Endodermal cell (in vitro differentiated cells): ENCODE measurements at regions not wholly inside any gene's neighbourhood (a gene's known extent, or its start where the extent isn't known, plus 50 kb on each side); places are given as distances from the start of the nearest gene placed in this dataset.
"Not testable (repeated sequence)": the region's sequence is repeated elsewhere in the genome, so short reads cannot be mapped to it uniquely, and the experiment has no call there.

Experiments
- DNase-seq: peaks from one replicate; pipeline ENCODE4 v3.0.0-alpha.2; 2017
- H3K27ac ChIP-seq: 2 replicates; pipeline ENCODE4 v1.5.1; 2013; ENCODE audit warnings: mild to moderate bottlenecking, low read depth, low read length, moderate library complexity
- H3K27me3 ChIP-seq: 2 replicates; pipeline ENCODE4 v1.6.1; 2013; ENCODE audit warnings: mild to moderate bottlenecking, low read length, moderate library complexity; ENCODE audit not compliant: insufficient read depth, control insufficient read depth, poor library complexity, severe bottlenecking
- H3K36me3 ChIP-seq: 2 replicates; pipeline ENCODE4 v1.7.0; 2013; ENCODE audit warnings: mild to moderate bottlenecking, low read length, moderate library complexity; ENCODE audit not compliant: control insufficient read depth, insufficient read depth
- H3K4me1 ChIP-seq: one replicate; pipeline ENCODE4 v1.7.0; 2013; ENCODE audit warnings: low read length; ENCODE audit not compliant: control insufficient read depth, insufficient read depth
- H3K4me3 ChIP-seq: 2 replicates; pipeline ENCODE4 v1.5.1; 2013; ENCODE audit warnings: mild to moderate bottlenecking, low read length, moderate library complexity
- H3K9ac ChIP-seq: 2 replicates; pipeline ENCODE4 v1.6.1; 2013; ENCODE audit warnings: mild to moderate bottlenecking, low read length, moderate library complexity; ENCODE audit not compliant: poor library complexity, severe bottlenecking; ENCODE audit errors: extremely low read depth
- H3K9me3 ChIP-seq: 2 replicates; pipeline ENCODE4 v1.6.1; 2013; ENCODE audit warnings: mild to moderate bottlenecking, low read length, moderate library complexity; ENCODE audit not compliant: control insufficient read depth
- H3K27ac Mint-ChIP-seq: 2 replicates; pipeline ENCODE4 v1.8.0; 2020; ENCODE audit warnings: mixed read lengths
- H3K27me3 Mint-ChIP-seq: 2 replicates; pipeline ENCODE4 v1.8.0; 2021; ENCODE audit warnings: mild to moderate bottlenecking, mixed read lengths; ENCODE audit not compliant: insufficient read depth
- H3K36me3 Mint-ChIP-seq: 2 replicates; pipeline ENCODE4 v1.8.0; 2020; ENCODE audit warnings: low read depth, mixed read lengths
- H3K4me1 Mint-ChIP-seq: 2 replicates; pipeline ENCODE4 v1.8.0; 2020; ENCODE audit warnings: mixed read lengths
- H3K4me3 Mint-ChIP-seq: 2 replicates; pipeline ENCODE4 v1.8.0; 2020; ENCODE audit warnings: mild to moderate bottlenecking, moderate library complexity, mixed read lengths
- H3K9me3 Mint-ChIP-seq: 2 replicates; pipeline ENCODE4 v1.8.0; 2020; ENCODE audit warnings: mild to moderate bottlenecking, mixed read lengths
- WGBS, 2 experiments: methylation state at CpG; one replicate each; pipeline versions ENCODE4 v1.1.5 to v1.1.7; 2013; ENCODE audit warnings: missing lambda C conversion rate in 2 of 2, mixed read lengths in 1 of 2; ENCODE audit not compliant: insufficient coverage in 1 of 2, insufficient read length in 1 of 2; 5-methylcytosine and 5-hydroxymethylcytosine counted together
- TF ChIP-seq, protein P1 (sequence below): fragments of 200-600 bp; sonication (generic); conservative IDR thresholded peaks from 2 replicates; pipeline ENCODE4 v1.5.0; 2021; ENCODE audit warnings: antibody characterized with exemption, mild to moderate bottlenecking

GRCh38 chr22:49657974-49658590 is 169.6 kb downstream of the BRD1 start:
- Mint-ChIP-seq H3K4me3 (no peak overlapping the region), H3K36me3 (no peaks in the 10 kb centered on the region), H3K27me3 (peaks cover 2% of the 10 kb centered on the region), H3K4me1 (no peaks in the 10 kb centered on the region), H3K9me3 (no peaks in the 10 kb centered on the region), H3K27ac (no peak overlapping the region)
- Histone ChIP-seq H3K36me3 (no peaks in the 10 kb centered on the region), H3K27me3 (no peaks in the 10 kb centered on the region), H3K9ac (no peak overlapping the region), H3K4me1 (no peaks in the 10 kb centered on the region), H3K9me3 (no peaks in the 10 kb centered on the region), H3K4me3 (no peak overlapping the region), H3K27ac (no peak overlapping the region)
- WGBS, 2 experiments: 91 to 96% methylated on average over 10 to 12 of the region's 12 CpGs
- TF ChIP-seq, protein P1, sequence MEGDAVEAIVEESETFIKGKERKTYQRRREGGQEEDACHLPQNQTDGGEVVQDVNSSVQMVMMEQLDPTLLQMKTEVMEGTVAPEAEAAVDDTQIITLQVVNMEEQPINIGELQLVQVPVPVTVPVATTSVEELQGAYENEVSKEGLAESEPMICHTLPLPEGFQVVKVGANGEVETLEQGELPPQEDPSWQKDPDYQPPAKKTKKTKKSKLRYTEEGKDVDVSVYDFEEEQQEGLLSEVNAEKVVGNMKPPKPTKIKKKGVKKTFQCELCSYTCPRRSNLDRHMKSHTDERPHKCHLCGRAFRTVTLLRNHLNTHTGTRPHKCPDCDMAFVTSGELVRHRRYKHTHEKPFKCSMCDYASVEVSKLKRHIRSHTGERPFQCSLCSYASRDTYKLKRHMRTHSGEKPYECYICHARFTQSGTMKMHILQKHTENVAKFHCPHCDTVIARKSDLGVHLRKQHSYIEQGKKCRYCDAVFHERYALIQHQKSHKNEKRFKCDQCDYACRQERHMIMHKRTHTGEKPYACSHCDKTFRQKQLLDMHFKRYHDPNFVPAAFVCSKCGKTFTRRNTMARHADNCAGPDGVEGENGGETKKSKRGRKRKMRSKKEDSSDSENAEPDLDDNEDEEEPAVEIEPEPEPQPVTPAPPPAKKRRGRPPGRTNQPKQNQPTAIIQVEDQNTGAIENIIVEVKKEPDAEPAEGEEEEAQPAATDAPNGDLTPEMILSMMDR: no peak
- no peak for DNase-seq

DNA sequence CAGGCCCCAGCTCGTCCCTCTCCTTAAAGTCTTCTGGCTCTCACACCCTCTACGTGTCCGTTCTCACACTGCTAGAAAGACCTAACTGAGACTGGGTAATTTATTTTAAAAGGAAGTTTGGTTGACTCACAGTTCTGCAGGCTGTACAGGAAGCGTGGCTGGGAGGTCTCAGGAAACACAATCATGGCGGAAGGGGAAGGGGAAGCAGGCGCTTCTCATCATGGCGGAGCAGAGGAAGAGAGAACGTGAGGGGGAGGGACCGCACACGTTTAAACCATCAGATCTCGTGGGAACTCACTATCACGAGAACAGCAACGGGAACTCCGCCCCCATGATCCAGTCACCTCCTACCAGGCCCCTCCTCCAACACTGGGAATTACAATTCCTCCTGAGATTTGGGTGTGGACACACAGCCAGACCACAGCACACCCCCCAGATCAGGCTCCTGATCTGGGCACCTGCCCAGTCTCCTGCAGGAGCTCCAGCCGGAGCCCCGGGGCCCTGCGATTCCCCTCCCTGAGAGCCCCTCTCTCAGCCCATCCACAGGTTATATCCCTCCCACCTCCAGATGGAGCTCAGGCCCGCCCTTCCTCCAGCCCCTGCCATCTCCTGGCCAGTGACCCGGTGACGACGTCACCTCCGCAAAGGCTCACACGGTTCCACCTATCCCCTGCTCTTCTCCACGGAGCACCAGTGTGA is 170.2 kb downstream of the BRD1 start:
- 92% methylated on average over 12 to 23 of the region's 24 CpGs for WGBS, 2 experiments
- Histone ChIP-seq H3K9ac (no peak overlapping the region), H3K27ac (no peak overlapping the region), H3K4me3 (no peak overlapping the region), H3K9me3 (no peaks in the 10 kb centered on the region), H3K27me3 (no peaks in the 10 kb centered on the region), H3K4me1 (no peaks in the 10 kb centered on the region), H3K36me3 (no peaks in the 10 kb centered on the region)
- no peak overlapping the region for H3K4me3 Mint-ChIP-seq
- no peak overlapping the region for H3K27ac Mint-ChIP-seq
- no peaks in the 10 kb centered on the region for H3K27me3 Mint-ChIP-seq
- DNase-seq: no peak
- TF ChIP-seq, protein P1: no peak
- no peaks in the 10 kb centered on the region for H3K4me1 Mint-ChIP-seq
- H3K9me3 Mint-ChIP-seq: no peaks in the 10 kb centered on the region
- H3K36me3 Mint-ChIP-seq: no peaks in the 10 kb centered on the region

DNA sequence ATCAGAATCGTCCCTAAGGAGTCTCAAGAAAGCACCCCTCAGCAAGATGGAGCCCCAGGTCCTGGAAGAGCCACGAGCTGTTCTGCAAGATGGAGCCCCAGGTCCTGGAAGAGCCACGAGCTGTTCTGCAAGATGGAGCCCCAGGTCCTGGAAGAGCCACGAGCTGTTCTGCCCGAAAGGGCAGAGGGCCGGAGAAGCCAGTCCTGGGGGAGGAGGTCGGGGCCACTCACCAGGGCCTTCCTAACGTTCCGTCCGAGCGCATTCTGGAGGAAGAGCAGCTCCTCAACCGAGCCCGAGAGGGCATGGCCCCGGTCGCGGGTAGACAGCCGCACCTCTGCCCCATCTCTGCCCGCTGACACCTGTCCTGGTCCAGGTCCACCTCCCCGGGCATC is 170.8 kb downstream of the BRD1 start:
- not testable (repeated sequence) for H3K27ac ChIP-seq, H3K4me1 Mint-ChIP-seq, H3K4me1 ChIP-seq, H3K36me3 ChIP-seq, H3K9me3 ChIP-seq, H3K4me3 ChIP-seq, H3K9me3 Mint-ChIP-seq, H3K27ac Mint-ChIP-seq, H3K9ac ChIP-seq, H3K4me3 Mint-ChIP-seq, H3K27me3 Mint-ChIP-seq, H3K27me3 ChIP-seq, H3K36me3 Mint-ChIP-seq, DNase-seq
- 86 to 87% methylated on average over 13 to 19 of the region's 19 CpGs for WGBS, 2 experiments
